ENCODE measurements at regions not wholly inside any gene's neighbourhood (a gene's known extent, or its start where the extent isn't known, plus 50 kb on each side); places are given as distances from the start of the nearest gene placed in this dataset.

GRCh38 chr5:120207129-120207528 lies 257.0 kb upstream of the PRR16 start:
- no peaks in the 10 kb centered on the region for H3K4me1 Mint-ChIP-seq (ENCODE audit: low read depth, unreplicated experiment)
- intact Hi-C loops (cut with micrococcal nuclease; ENCODE audit: unreplicated experiment): no loop called here
- peaks cover 5% of the 10 kb centered on the region for H3K9me3 Mint-ChIP-seq (ENCODE audit: low read depth, unreplicated experiment)
- H3K4me3 Mint-ChIP-seq (ENCODE audit: low read depth, unreplicated experiment): no peak overlapping the region
- no peak overlapping the region for H3K27ac Mint-ChIP-seq (ENCODE audit: unreplicated experiment)
- DNase-seq: no peak
- no peaks in the 10 kb centered on the region for H3K36me3 Mint-ChIP-seq (ENCODE audit: insufficient read depth, unreplicated experiment)
- TF ChIP-seq CTCF (IDR thresholded peaks at IDR 0.05; ENCODE audit: unreplicated experiment): no peak
- CTCF ChIA-PET: interaction anchor here (0.5 kb wide), 1 partner anchor 250 kb away, joined by 5 read pairs; no protein-coding TSS in a partner anchor
- H3K27me3 Mint-ChIP-seq (ENCODE audit: unreplicated experiment): no peaks in the 10 kb centered on the region
- no TSS peak for BruUV-seq (replicated peaks)

- Mint-ChIP-seq H3K4me3 (ENCODE audit: low read depth, unreplicated experiment) (no peak overlapping the region), H3K27ac (ENCODE audit: unreplicated experiment) (no peak overlapping the region), H3K4me1 (ENCODE audit: low read depth, unreplicated experiment) (no peaks in the 10 kb centered on the region), H3K36me3 (ENCODE audit: insufficient read depth, unreplicated experiment) (no peaks in the 10 kb centered on the region), H3K9me3 (ENCODE audit: low read depth, unreplicated experiment) (no peaks in the 10 kb centered on the region), H3K27me3 (ENCODE audit: unreplicated experiment) (no peaks in the 10 kb centered on the region)
- CTCF ChIA-PET: no interaction called here
- intact Hi-C loops (cut with micrococcal nuclease; ENCODE audit: unreplicated experiment): no loop called here
- TF ChIP-seq CTCF (IDR thresholded peaks at IDR 0.05; ENCODE audit: unreplicated experiment): no peak
- BruUV-seq (replicated peaks): no TSS peak
- DNase-seq: no peak
These were observed 247.1 kb upstream of the PRR16 start for GRCh38 chr5:120217001-120217400.

- CTCF ChIA-PET: no interaction called here
- H3K9me3 Mint-ChIP-seq (ENCODE audit: low read depth, unreplicated experiment): no peaks in the 10 kb centered on the region
- H3K36me3 Mint-ChIP-seq (ENCODE audit: insufficient read depth, unreplicated experiment): no peaks in the 10 kb centered on the region
- BruUV-seq (replicated peaks): no TSS peak
- H3K27me3 Mint-ChIP-seq (ENCODE audit: unreplicated experiment): no peaks in the 10 kb centered on the region
- H3K4me3 Mint-ChIP-seq (ENCODE audit: low read depth, unreplicated experiment): no peak overlapping the region
- intact Hi-C loops (cut with micrococcal nuclease; ENCODE audit: unreplicated experiment): no loop called here
- TF ChIP-seq CTCF (IDR thresholded peaks at IDR 0.05; ENCODE audit: unreplicated experiment): no peak
- H3K27ac Mint-ChIP-seq (ENCODE audit: unreplicated experiment): no peak overlapping the region
- no peak for DNase-seq
- H3K4me1 Mint-ChIP-seq (ENCODE audit: low read depth, unreplicated experiment): no peaks in the 10 kb centered on the region
These were observed 244.1 kb upstream of the PRR16 start for GRCh38 chr5:120219988-120220387.

- Mint-ChIP-seq H3K27me3 (ENCODE audit: unreplicated experiment) (no peaks in the 10 kb centered on the region), H3K4me1 (ENCODE audit: low read depth, unreplicated experiment) (no peaks in the 10 kb centered on the region), H3K9me3 (ENCODE audit: low read depth, unreplicated experiment) (peaks cover 3% of the 10 kb centered on the region), H3K36me3 (ENCODE audit: insufficient read depth, unreplicated experiment) (no peaks in the 10 kb centered on the region), H3K27ac (ENCODE audit: unreplicated experiment) (no peak overlapping the region), H3K4me3 (ENCODE audit: low read depth, unreplicated experiment) (no peak overlapping the region)
- CTCF ChIA-PET: no interaction called here
- BruUV-seq (replicated peaks): no TSS peak
- DNase-seq: no peak
- no peak for TF ChIP-seq CTCF (IDR thresholded peaks at IDR 0.05; ENCODE audit: unreplicated experiment)
- intact Hi-C loops (cut with micrococcal nuclease; ENCODE audit: unreplicated experiment): no loop called here
These were observed 238.6 kb upstream of the PRR16 start for GRCh38 chr5:120225524-120225923.
